H1 (cell line): ENCODE measurements at regions not wholly inside any gene's neighbourhood (a gene's known extent, or its start where the extent isn't known, plus 50 kb on each side); places are given as distances from the start of the nearest gene placed in this dataset.
A peak's percentile ranks its signal among the peaks of the same experiment; 100 is the strongest.
"Not testable (repeated sequence)": the region's sequence is repeated elsewhere in the genome, so short reads cannot be mapped to it uniquely, and the experiment has no call there.

Experiments used
- CTCF ChIA-PET: fragments of 300-600 bp; sonication (Branson Sonifier 250); formaldehyde crosslinking; loops from one replicate; lab custom pipeline; 2021; ENCODE audit not compliant: partially characterized antibody; lab: Charles Lee
- POLR2A ChIA-PET: fragments of 300-600 bp; sonication (Branson Sonifier 250); formaldehyde crosslinking; loops from one replicate; lab custom pipeline; 2021; ENCODE audit warnings: inconsistent platforms; ENCODE audit not compliant: partially characterized antibody; lab: Charles Lee
- DNase-seq, 2 experiments: peaks; one replicate each; pipeline versions ENCODE4 v3.0.0 to v3.0.0-alpha.2; 2010 to 2022; ENCODE audit warnings: low spot score in 2 of 2, low read depth in 1 of 2, mixed read lengths in 1 of 2
- FAIRE-seq: peaks from 2 replicates; lab custom pipeline; 2011; peaks lifted over from hg19 to GRCh38; lab: Jason Lieb, UNC
- H2AFZ ChIP-seq: 2 replicates; pipeline ENCODE4 v1.8.1; 2012; ENCODE audit warnings: low read length, inconsistent platforms
- H2AK5ac ChIP-seq: 2 replicates; pipeline ENCODE4 v1.6.1; 2013; ENCODE audit warnings: low read depth, low read length
- H2BK120ac ChIP-seq: replicated peaks from 2 replicates; pipeline ENCODE3; 2013; ENCODE audit warnings: low read depth, low read length, inconsistent platforms
- H2BK12ac ChIP-seq: 2 replicates; pipeline ENCODE4 v1.6.1; 2013; ENCODE audit warnings: low read depth, low read length
- H2BK15ac ChIP-seq: 2 replicates; pipeline ENCODE4 v1.6.1; 2013; ENCODE audit warnings: low read length
- H2BK20ac ChIP-seq: 2 replicates; pipeline ENCODE4 v1.6.1; 2013; ENCODE audit warnings: low read length
- H2BK5ac ChIP-seq: 2 replicates; pipeline ENCODE4 v1.6.1; 2013; ENCODE audit warnings: low read depth, low read length
- H3K14ac ChIP-seq: 2 replicates; pipeline ENCODE4 v1.6.1; 2013; ENCODE audit warnings: inconsistent platforms; ENCODE audit not compliant: insufficient read length
- H3K18ac ChIP-seq: 2 replicates; pipeline ENCODE4 v1.6.1; 2013; ENCODE audit warnings: low read length; ENCODE audit errors: extremely low read depth
- H3K23ac ChIP-seq: 2 replicates; pipeline ENCODE4 v1.6.1; 2013; ENCODE audit warnings: inconsistent platforms; ENCODE audit not compliant: insufficient read length
- H3K23me2 ChIP-seq: 2 replicates; pipeline ENCODE4 v1.6.1; 2013; ENCODE audit warnings: low read depth, low read length
- H3K27ac ChIP-seq: 2 replicates; pipeline ENCODE4 v1.6.1; 2011; ENCODE audit warnings: low read depth, low read length, inconsistent platforms
- H3K27me3 ChIP-seq, 4 experiments: replicated peaks in 1 of 4; 1 replicate in 1 of 4; 2 replicates in 3 of 4; pipeline versions ENCODE4 v1.6.1 to v1.8.1; 2011 to 2013; ENCODE audit warnings: low read length in 3 of 4, mild to moderate bottlenecking in 3 of 4, inconsistent platforms in 2 of 4, mixed read lengths in 2 of 4, moderate library complexity in 1 of 4; ENCODE audit not compliant: control insufficient read depth in 3 of 4, insufficient read depth in 3 of 4; ENCODE audit errors: extremely low read depth in 1 of 4
- H3K36me3 ChIP-seq, 4 experiments: 2 replicates each; pipeline versions ENCODE4 v1.6.1 to v1.8.1; 2011 to 2013; ENCODE audit warnings: mild to moderate bottlenecking in 4 of 4, low read length in 3 of 4, moderate library complexity in 2 of 4, control low read depth in 1 of 4, inconsistent platforms in 1 of 4; ENCODE audit not compliant: insufficient read depth in 4 of 4, control insufficient read depth in 2 of 4
- H3K4ac ChIP-seq: replicated peaks from 2 replicates; pipeline ENCODE3; 2013; ENCODE audit warnings: low read length, low read depth, mixed read lengths, inconsistent platforms; ENCODE audit not compliant: insufficient read length
- H3K4me1 ChIP-seq, 4 experiments: replicated peaks in 1 of 4; 1 replicate in 1 of 4; 2 replicates in 3 of 4; pipeline versions ENCODE4 v1.6.1 to v1.8.1; 2011 to 2013; ENCODE audit warnings: low read length in 3 of 4, inconsistent platforms in 2 of 4, mixed read lengths in 1 of 4; ENCODE audit not compliant: insufficient read depth in 4 of 4, control insufficient read depth in 3 of 4
- H3K4me2 ChIP-seq, 2 experiments: 2 replicates each; pipeline versions ENCODE4 v1.6.1 to v1.8.1; 2011 to 2013; ENCODE audit warnings: low read depth in 2 of 2, low read length in 2 of 2, control low read depth in 1 of 2, inconsistent platforms in 1 of 2, mild to moderate bottlenecking in 1 of 2; ENCODE audit not compliant: insufficient read depth in 1 of 2
- H3K4me3 ChIP-seq, 4 experiments: fragments of 200-600, 300-600 bp in 1 of 4; sonication (generic), shearing (Covaris generic), sonication (Bioruptor Twin) in 1 of 4; 2 replicates each; pipeline versions ENCODE4 v1.5.1 to v1.8.1; 2011 to 2016; ENCODE audit warnings: low read length in 4 of 4, low read depth in 3 of 4, control low read depth in 2 of 4, inconsistent platforms in 2 of 4, mild to moderate bottlenecking in 2 of 4, mixed read lengths in 1 of 4, moderate library complexity in 1 of 4; ENCODE audit not compliant: insufficient read depth in 2 of 4; ENCODE audit errors: extremely low read depth in 1 of 4
- H3K56ac ChIP-seq: replicated peaks from 2 replicates; pipeline ENCODE3; 2013; ENCODE audit warnings: low read depth, mild to moderate bottlenecking, mixed read lengths, low read length, inconsistent platforms; ENCODE audit not compliant: insufficient read length
- H3K79me1 ChIP-seq: 2 replicates; pipeline ENCODE4 v1.6.1; 2013; ENCODE audit warnings: low read depth, low read length, control low read depth
- H3K79me2 ChIP-seq, 2 experiments: 2 replicates each; pipeline versions ENCODE4 v1.6.1 to v1.8.1; 2012 to 2013; ENCODE audit warnings: low read length in 2 of 2, mild to moderate bottlenecking in 2 of 2, inconsistent platforms in 1 of 2; ENCODE audit not compliant: insufficient read depth in 2 of 2, control insufficient read depth in 1 of 2
- H3K9ac ChIP-seq, 4 experiments: replicated peaks in 1 of 4; 1 replicate in 1 of 4; 2 replicates in 3 of 4; pipeline versions ENCODE4 v1.6.1 to v1.8.1; 2011 to 2013; ENCODE audit warnings: low read depth in 3 of 4, low read length in 3 of 4, control low read depth in 2 of 4, mild to moderate bottlenecking in 2 of 4, moderate library complexity in 2 of 4, inconsistent platforms in 1 of 4; ENCODE audit errors: extremely low read depth in 1 of 4
- H3K9me3 ChIP-seq, 2 experiments: 2 replicates each; pipeline versions ENCODE4 v1.6.1 to v1.8.1; 2012 to 2013; ENCODE audit warnings: mild to moderate bottlenecking in 2 of 2, moderate library complexity in 2 of 2, control low read depth in 1 of 2, inconsistent platforms in 1 of 2, low read depth in 1 of 2, low read length in 1 of 2, mixed read lengths in 1 of 2; ENCODE audit not compliant: insufficient read depth in 2 of 2
- H4K20me1 ChIP-seq, 2 experiments: replicated peaks in 1 of 2; 2 replicates each; pipeline versions ENCODE3 to v1.8.1; 2011 to 2013; ENCODE audit warnings: inconsistent platforms in 2 of 2, low read length in 2 of 2, mild to moderate bottlenecking in 1 of 2; ENCODE audit not compliant: insufficient read depth in 2 of 2, control insufficient read depth in 1 of 2
- H4K5ac ChIP-seq: 2 replicates; pipeline ENCODE4 v1.6.1; 2013; ENCODE audit warnings: low read length, low read depth, mixed read lengths, inconsistent platforms; ENCODE audit not compliant: insufficient read length
- H4K8ac ChIP-seq: 2 replicates; pipeline ENCODE4 v1.8.0; 2013; ENCODE audit warnings: mild to moderate bottlenecking, moderate library complexity, low read length, inconsistent platforms; ENCODE audit not compliant: insufficient read depth; ENCODE audit errors: extremely low read depth
- H4K91ac ChIP-seq: replicated peaks from 2 replicates; pipeline ENCODE3; 2013; ENCODE audit warnings: low read length, mixed read lengths, inconsistent platforms; ENCODE audit not compliant: insufficient read length
- WGBS, 2 experiments: shearing (Covaris generic) in 1 of 2; methylation state at CpG; one replicate each; pipeline versions ENCODE4 v1.1.6 to v1.1.7; 2013 to 2015; ENCODE audit warnings: low lambda C conversion rate in 2 of 2, mixed read lengths in 2 of 2, inconsistent platforms in 1 of 2, low coverage in 1 of 2, missing lambda C conversion rate in 1 of 2; ENCODE audit not compliant: insufficient replicate concordance in 2 of 2, insufficient coverage in 1 of 2, insufficient read length in 1 of 2; ENCODE audit errors: extremely low coverage in 1 of 2, missing lambda C conversion rate in 1 of 2; 5-methylcytosine and 5-hydroxymethylcytosine counted together

GRCh38 chr4:156367502-156367901 is 413.8 kb upstream of the CTSO start:
- not testable (repeated sequence) for H3K4ac ChIP-seq

More at GRCh38 chr4:156367502-156367901, 413.8 kb upstream of the CTSO start:
- H3K4me3 ChIP-seq, H3K18ac ChIP-seq, H2AFZ ChIP-seq, H3K56ac ChIP-seq, H3K27ac ChIP-seq, H2BK12ac ChIP-seq, H4K91ac ChIP-seq, H3K23me2 ChIP-seq, H4K8ac ChIP-seq, H2BK5ac ChIP-seq, H3K4me1 ChIP-seq, H2BK120ac ChIP-seq, H2AK5ac ChIP-seq, H2BK20ac ChIP-seq, H3K23ac ChIP-seq, H4K5ac ChIP-seq, H3K9ac ChIP-seq, H3K14ac ChIP-seq, POLR2A ChIA-PET, H3K4me2 ChIP-seq, H3K36me3 ChIP-seq, H3K27me3 ChIP-seq, FAIRE-seq, H3K79me2 ChIP-seq, H3K9me3 ChIP-seq, H3K79me1 ChIP-seq, H2BK15ac ChIP-seq, CTCF ChIA-PET, H4K20me1 ChIP-seq: not testable (repeated sequence)
- DNase-seq = peak in 1 of 2 experiments; percentile 54
- 83% methylated on average over 9 of the region's 13 CpGs; no CpG with 5 or more reads in 1 of the 2 experiments for WGBS, 2 experiments
